ENCODE measurements at regions not wholly inside any gene's neighbourhood (a gene's known extent, or its start where the extent isn't known, plus 50 kb on each side); places are given as distances from the start of the nearest gene placed in this dataset.

- TF ChIP-seq TBP (CRISPR knock-in tag; IDR thresholded peaks at IDR 0.05) (no peak), HMGXB3 (CRISPR knock-in tag; IDR thresholded peaks at IDR 0.05; ENCODE audit: borderline replicate concordance) (no peak), EP300 (IDR thresholded peaks at IDR 0.05; ENCODE audit: low read depth in 2 of 2, low read length in 2 of 2) (no peak), EP300 (CRISPR knock-in tag; IDR thresholded peaks at IDR 0.05; ENCODE audit: borderline replicate concordance) (no peak), KLF16 (CRISPR knock-in tag; IDR thresholded peaks at IDR 0.05) (no peak), RBAK (CRISPR knock-in tag; IDR thresholded peaks at IDR 0.05) (no peak), TSC22D2 (CRISPR knock-in tag; IDR thresholded peaks at IDR 0.05; ENCODE audit: borderline replicate concordance) (no peak), POLR2A (IDR thresholded peaks at IDR 0.05; ENCODE audit: insufficient read depth in 1 of 2, low read depth in 2 of 2, low read length in 2 of 2) (no peak), ZNF274 (CRISPR knock-in tag; IDR thresholded peaks at IDR 0.05) (no peak)
These were observed 346.6 kb upstream of the KAZN start for GRCh38 chr1:14251871-14252270.
